ENCODE measurements at regions not wholly inside any gene's neighbourhood (a gene's known extent, or its start where the extent isn't known, plus 50 kb on each side); places are given as distances from the start of the nearest gene placed in this dataset.

DNA sequence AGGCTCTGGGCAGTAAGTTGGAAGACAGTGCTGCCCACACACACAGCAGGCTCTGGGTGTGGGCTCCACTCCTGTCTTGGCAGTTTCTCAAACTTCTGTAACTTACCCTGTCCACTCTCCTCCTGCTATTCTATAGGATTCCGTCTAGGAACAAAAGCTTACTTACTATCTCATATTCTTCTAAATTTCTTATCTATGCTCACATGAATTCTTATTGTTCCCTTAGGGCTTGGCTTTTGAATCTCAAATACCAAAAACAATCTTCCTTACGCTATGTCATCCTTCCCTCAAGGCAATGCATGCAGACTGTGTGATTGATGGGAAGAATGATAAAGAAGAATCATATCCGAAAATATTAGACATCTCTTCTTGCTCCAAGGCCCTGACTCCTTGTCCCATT, 425.9 kb upstream of the ONECUT1 start:
- DNase-seq, result no peak
- intact Hi-C loops (cut with DNase I), result no loop called here
- H3K4me1 ChIP-seq (ENCODE audit: insufficient read depth), result no peaks in the 10 kb centered on the region
- no peak overlapping the region for H3K4me3 ChIP-seq
- H3K36me3 ChIP-seq, result no peaks in the 10 kb centered on the region
- H3K27me3 ChIP-seq, result no peaks in the 10 kb centered on the region
- no peaks in the 10 kb centered on the region for H3K9me3 ChIP-seq
- no peak for TF ChIP-seq POLR2A (IDR thresholded peaks at IDR 0.05)
- TF ChIP-seq, protein P1, sequence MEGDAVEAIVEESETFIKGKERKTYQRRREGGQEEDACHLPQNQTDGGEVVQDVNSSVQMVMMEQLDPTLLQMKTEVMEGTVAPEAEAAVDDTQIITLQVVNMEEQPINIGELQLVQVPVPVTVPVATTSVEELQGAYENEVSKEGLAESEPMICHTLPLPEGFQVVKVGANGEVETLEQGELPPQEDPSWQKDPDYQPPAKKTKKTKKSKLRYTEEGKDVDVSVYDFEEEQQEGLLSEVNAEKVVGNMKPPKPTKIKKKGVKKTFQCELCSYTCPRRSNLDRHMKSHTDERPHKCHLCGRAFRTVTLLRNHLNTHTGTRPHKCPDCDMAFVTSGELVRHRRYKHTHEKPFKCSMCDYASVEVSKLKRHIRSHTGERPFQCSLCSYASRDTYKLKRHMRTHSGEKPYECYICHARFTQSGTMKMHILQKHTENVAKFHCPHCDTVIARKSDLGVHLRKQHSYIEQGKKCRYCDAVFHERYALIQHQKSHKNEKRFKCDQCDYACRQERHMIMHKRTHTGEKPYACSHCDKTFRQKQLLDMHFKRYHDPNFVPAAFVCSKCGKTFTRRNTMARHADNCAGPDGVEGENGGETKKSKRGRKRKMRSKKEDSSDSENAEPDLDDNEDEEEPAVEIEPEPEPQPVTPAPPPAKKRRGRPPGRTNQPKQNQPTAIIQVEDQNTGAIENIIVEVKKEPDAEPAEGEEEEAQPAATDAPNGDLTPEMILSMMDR (IDR thresholded peaks at IDR 0.05), result no peak
- no peak for TF ChIP-seq EP300 (IDR thresholded peaks at IDR 0.05)
- 54 to 62% (median 58%) methylated on average over 3 of the region's 3 CpGs for WGBS, 3 donors
- no peak overlapping the region for H3K27ac ChIP-seq

DNA sequence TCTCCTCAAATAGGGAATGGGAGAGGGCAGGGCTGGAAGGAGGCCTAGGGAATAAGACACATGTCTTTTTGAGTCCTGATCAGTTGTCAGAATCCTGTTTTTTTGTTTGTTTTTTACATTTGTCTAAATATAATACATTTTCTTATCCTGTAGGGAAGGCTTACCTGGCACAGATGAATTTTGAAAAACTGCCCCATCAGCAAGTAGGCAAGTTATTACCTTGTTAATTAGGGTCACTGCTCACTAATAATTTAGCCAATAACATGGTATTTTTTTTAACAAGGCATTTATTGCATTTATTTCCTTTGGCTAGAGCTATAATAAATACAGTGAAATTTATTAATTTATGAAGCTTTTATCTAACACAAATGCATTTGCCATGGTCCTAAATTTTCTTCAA, 423.2 kb upstream of the ONECUT1 start:
- no peaks in the 10 kb centered on the region for H3K9me3 ChIP-seq
- no peaks in the 10 kb centered on the region for H3K4me1 ChIP-seq (ENCODE audit: insufficient read depth)
- no peaks in the 10 kb centered on the region for H3K27me3 ChIP-seq
- H3K27ac ChIP-seq, result no peak overlapping the region
- TF ChIP-seq POLR2A (IDR thresholded peaks at IDR 0.05), result no peak
- TF ChIP-seq EP300 (IDR thresholded peaks at IDR 0.05), result no peak
- H3K36me3 ChIP-seq, result no peaks in the 10 kb centered on the region
- H3K4me3 ChIP-seq, result no peak overlapping the region
- DNase-seq, result no peak
- intact Hi-C loops (cut with DNase I), result no loop called here

DNA sequence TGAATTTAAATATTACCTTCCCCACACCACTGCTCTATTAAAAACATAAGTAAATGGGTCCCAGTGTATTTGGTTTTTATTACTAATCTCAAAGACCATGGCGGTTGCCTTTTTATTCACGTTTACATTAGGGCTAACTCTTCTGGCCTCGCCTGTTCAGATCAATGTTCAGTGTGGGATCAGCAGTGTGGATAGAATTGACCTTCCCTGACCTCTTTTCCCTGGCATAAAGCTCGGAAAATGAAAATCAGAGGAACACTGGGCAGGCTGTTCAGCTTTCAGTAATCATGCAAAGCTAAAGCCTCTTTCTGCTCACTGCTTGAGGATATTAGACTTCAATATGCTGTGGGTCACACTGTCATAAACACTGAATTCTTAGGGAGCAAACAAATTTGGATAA, 422.6 kb upstream of the ONECUT1 start:
- H3K27ac ChIP-seq, result no peak overlapping the region
- no peaks in the 10 kb centered on the region for H3K27me3 ChIP-seq
- TF ChIP-seq, protein P1 (IDR thresholded peaks at IDR 0.05), result no peak
- TF ChIP-seq EP300 (IDR thresholded peaks at IDR 0.05) (no peak), POLR2A (IDR thresholded peaks at IDR 0.05) (no peak)
- intact Hi-C loops (cut with DNase I), result no loop called here
- H3K4me1 ChIP-seq (ENCODE audit: insufficient read depth), result no peaks in the 10 kb centered on the region
- no peaks in the 10 kb centered on the region for H3K36me3 ChIP-seq
- no peak overlapping the region for H3K4me3 ChIP-seq
- WGBS, 3 donors, result 69 to 77% (median 72%) methylated on average over 4 of the region's 4 CpGs
- no peaks in the 10 kb centered on the region for H3K9me3 ChIP-seq
- no peak for DNase-seq

DNA sequence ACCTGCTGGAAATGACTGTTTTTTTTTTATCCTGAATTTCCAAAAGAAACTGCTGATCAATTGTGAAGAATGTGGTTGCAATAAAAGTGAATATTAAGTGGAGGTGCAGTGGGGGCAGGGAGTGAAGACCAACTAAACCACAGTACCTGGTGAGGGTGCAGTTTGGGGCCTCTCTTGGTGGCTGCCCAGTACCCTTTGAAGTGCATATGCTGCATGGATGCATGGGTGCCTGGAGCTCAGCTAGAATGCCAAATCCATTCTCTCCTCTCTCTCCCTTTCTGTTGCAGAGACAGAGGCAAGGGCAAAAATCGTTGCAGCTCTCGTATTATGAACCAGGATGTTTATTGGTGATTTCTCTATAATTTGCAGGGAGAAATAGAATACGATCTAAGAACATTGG, 420.5 kb upstream of the ONECUT1 start:
- Histone ChIP-seq H3K9me3 (no peaks in the 10 kb centered on the region), H3K27ac (no peak overlapping the region), H3K36me3 (no peaks in the 10 kb centered on the region), H3K27me3 (no peaks in the 10 kb centered on the region), H3K4me1 (ENCODE audit: insufficient read depth) (no peaks in the 10 kb centered on the region), H3K4me3 (no peak overlapping the region)
- WGBS, 3 donors, result 57 to 74% (median 60%) methylated on average over 3 of the region's 3 CpGs
- TF ChIP-seq EP300 (IDR thresholded peaks at IDR 0.05) (no peak), POLR2A (IDR thresholded peaks at IDR 0.05) (no peak)
- TF ChIP-seq, protein P1 (IDR thresholded peaks at IDR 0.05), result no peak
- intact Hi-C loops (cut with DNase I), result no loop called here
- DNase-seq, result no peak

DNA sequence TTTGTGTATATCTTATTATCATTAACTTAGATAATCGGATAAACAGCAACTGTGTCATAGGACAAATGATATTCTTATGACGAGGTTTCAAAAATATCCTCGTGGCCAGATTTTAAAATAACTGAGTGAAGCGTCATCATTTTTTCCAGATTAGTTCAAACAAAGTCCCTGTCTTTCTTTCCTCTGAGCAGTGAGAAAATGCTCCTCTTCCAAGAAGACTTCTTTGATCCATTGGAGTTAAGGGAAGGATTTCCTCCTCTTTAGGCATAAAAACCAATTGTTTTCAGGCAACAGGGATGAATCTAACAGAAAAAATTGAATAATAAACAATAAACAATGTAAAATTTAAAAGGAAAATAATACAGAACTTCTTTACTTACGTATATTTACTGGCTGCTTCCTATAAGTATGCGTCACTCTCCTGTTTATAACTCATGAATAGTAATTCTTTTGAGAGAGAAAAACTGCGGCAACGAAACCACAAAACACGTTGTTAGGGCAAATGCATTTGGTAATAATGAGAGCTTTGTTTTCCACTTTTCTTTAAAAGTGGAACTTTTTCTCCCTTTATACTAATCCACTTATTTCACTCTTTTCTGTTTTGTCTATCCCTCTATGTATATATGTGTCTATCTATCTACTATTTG, 419.4 kb upstream of the ONECUT1 start:
- WGBS, 3 donors, result 78 to 86% (median 83%) methylated on average over 9 of the region's 9 CpGs
- no peak for DNase-seq
- Histone ChIP-seq H3K4me1 (ENCODE audit: insufficient read depth) (no peaks in the 10 kb centered on the region), H3K36me3 (no peaks in the 10 kb centered on the region), H3K9me3 (no peaks in the 10 kb centered on the region), H3K27me3 (no peaks in the 10 kb centered on the region), H3K4me3 (no peak overlapping the region), H3K27ac (no peak overlapping the region)
- TF ChIP-seq EP300 (IDR thresholded peaks at IDR 0.05), result no peak
- no peak for TF ChIP-seq POLR2A (IDR thresholded peaks at IDR 0.05)
- TF ChIP-seq, protein P1 (IDR thresholded peaks at IDR 0.05), result no peak
- intact Hi-C loops (cut with DNase I), result no loop called here
